ENCODE measurements at regions not wholly inside any gene's neighbourhood (a gene's known extent, or its start where the extent isn't known, plus 50 kb on each side); places are given as distances from the start of the nearest gene placed in this dataset.

GRCh38 chr1:199405634-199406196 is 621.8 kb upstream of the NR5A2 start:
- TF ChIP-seq POLR2A (IDR thresholded peaks at IDR 0.05; ENCODE audit: low read depth) (no peak), CTCF (IDR thresholded peaks at IDR 0.05) (no peak)
